Right cardiac atrium (tissue), 5 donors: ENCODE measurements at regions not wholly inside any gene's neighbourhood (a gene's known extent, or its start where the extent isn't known, plus 50 kb on each side); places are given as distances from the start of the nearest gene placed in this dataset.
"Not testable (repeated sequence)": the region's sequence is repeated elsewhere in the genome, so short reads cannot be mapped to it uniquely, and the experiment has no call there.

Source experiments
- ATAC-seq, 2 donors: fragments of 200-7000 bp; cut with Tn5 transposase; one replicate each; pipeline versions ENCODE4 v1.8.0 to v1.9.1; 2020; ENCODE audit warnings: moderate library complexity in 2 of 2, mild to moderate bottlenecking in 1 of 2
- DNase-seq, 3 donors: peaks; one replicate each; pipeline ENCODE4 v3.0.0-alpha.2; 2020
- H3K27ac ChIP-seq: one replicate; pipeline ENCODE4 v1.5.1; 2013; ENCODE audit warnings: mild to moderate bottlenecking, low read length, control low read depth, moderate library complexity
- H3K27me3 ChIP-seq: one replicate; pipeline ENCODE4 v1.6.1; 2013; ENCODE audit not compliant: control insufficient read depth, insufficient read depth
- H3K4me1 ChIP-seq: one replicate; pipeline ENCODE4 v1.6.1; 2013; ENCODE audit warnings: low read length; ENCODE audit not compliant: control insufficient read depth, insufficient read depth
- H3K4me3 ChIP-seq: one replicate; pipeline ENCODE4 v1.5.1; 2013; ENCODE audit warnings: low read length, control low read depth
- H3K9me3 ChIP-seq: one replicate; pipeline ENCODE4 v1.6.1; 2013; ENCODE audit warnings: low read length; ENCODE audit not compliant: control insufficient read depth
- WGBS: extraction: QIAGEN DNeasy Blood & Tissue Kit; methylation state at CpG from one replicate; pipeline ENCODE4 v1.1.7; 2013; 5-methylcytosine and 5-hydroxymethylcytosine counted together
- intact Hi-C, 4 donors: fragments of 100-400 bp; cut with DNase I; formaldehyde crosslinking; loops; one replicate each; pipeline versions ENCODE4 v1.11.0 to v1.14.0; 2022 to 2023
- donor health status: healthy with polysubstance abuse.
- donor health status: DM: no; HTN: yes; CAD: no.
- donor health status: DM: no; HTN: no; CAD: no.
- donor health status: DM: no; HTN: yes; CAD: no; lungs with severe emphysema.
- donor health status: DM: yes; HTN: yes; CAD: no.

DNA sequence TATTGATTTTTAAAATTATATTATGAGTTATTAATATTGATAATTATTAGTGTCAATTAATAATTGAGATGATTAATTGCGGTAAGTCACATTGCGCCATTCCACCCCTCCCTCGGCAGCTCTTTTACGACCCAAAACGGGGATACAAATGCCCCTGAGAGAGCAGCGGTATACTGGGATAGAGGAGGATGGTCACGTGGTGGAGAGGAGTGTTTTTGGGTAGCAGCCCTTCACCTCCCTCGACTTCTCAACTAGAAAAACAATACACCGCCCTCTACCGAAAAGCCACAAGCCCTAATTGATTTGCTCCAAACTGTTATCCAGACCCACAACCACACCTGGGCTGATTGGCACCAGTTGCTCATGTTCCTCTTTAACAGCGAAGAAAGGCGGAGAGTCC lies 71.0 kb downstream of the DAPL1 start:
- intact Hi-C loops, H3K27ac ChIP-seq, DNase-seq, H3K4me3 ChIP-seq, ATAC-seq, H3K9me3 ChIP-seq, H3K4me1 ChIP-seq, H3K27me3 ChIP-seq: not testable (repeated sequence)
- 91% methylated on average over 12 of the region's 12 CpGs for WGBS

DNA sequence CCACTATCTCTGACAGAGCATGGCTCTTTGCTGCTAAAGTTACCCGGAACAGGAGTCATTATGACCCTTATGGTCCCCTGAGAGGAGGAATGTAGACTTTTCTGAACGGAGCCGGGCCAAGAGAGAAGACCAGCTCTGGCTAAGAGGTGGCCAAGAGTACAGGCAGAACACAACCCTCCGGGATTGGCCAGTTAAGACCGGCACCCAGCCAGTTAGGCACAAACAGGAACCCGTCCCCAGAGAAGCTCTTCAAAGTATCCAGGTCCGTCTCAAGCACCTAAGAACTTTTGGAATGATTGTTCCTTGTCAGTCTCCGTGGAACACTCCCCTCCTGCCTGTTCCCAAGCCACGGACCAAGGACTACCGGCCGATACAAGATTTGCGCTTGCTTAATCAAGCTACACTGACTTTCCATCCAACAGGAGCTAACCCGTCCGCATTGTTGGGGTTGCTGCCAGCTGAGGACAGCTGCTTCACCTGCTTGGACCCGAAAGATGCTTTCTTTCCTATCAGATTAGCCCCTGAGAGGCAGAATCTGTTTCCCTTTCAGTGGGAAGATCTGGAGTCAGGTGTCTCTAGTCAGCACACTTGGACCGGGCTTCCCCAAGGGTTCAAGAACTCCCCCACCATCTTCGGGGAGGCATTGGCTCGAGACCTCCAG lies 72.5 kb downstream of the DAPL1 start:
- ATAC-seq, intact Hi-C loops, H3K27me3 ChIP-seq, DNase-seq, H3K4me3 ChIP-seq, H3K9me3 ChIP-seq, H3K4me1 ChIP-seq, H3K27ac ChIP-seq: not testable (repeated sequence)
- 84% methylated on average over 18 of the region's 18 CpGs for WGBS

DNA sequence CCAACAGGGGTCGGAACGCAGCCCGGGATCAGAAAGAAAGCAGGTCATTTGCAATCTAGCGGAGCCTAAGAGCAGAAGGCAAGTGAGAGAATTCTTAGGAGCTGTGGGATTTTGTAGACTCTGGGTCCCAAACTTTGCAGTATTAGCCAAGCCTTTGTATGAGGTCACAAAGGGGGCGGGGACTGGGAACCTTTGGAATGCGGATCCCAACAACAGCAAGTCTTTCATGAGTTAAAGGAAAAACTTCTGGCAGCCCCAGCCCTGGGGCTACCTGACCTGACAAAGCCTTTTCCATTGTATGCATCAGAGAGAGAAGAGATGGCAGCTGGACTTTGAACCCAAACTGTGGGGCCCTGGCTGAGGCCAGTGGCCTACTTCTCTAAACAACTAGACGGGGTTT lies 73.3 kb downstream of the DAPL1 start:
- intact Hi-C loops, H3K9me3 ChIP-seq, H3K27me3 ChIP-seq, ATAC-seq, DNase-seq, H3K4me3 ChIP-seq, H3K4me1 ChIP-seq, H3K27ac ChIP-seq: not testable (repeated sequence)
- WGBS, result 81% methylated on average over 7 of the region's 7 CpGs

DNA sequence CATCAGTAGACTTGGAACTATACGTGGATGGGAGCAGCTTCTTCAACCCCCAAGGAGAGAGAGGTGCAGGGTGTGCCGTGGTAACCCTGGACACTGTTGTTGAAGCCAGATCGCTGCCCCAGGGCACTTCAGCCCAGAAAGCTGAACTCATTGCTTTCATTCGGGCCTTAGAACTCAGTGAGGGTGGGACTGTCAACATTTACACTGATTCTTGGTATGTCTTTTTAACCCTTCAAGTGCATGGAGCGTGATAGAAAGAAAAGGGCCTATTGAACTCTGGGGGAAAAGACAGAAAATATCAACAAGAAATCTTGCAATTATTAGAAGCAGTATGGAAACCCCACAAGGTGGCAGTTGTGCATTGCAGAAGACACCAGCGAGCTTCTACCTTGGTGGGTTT lies 74.0 kb downstream of the DAPL1 start:
- 77% methylated on average over 4 of the region's 6 CpGs for WGBS

DNA sequence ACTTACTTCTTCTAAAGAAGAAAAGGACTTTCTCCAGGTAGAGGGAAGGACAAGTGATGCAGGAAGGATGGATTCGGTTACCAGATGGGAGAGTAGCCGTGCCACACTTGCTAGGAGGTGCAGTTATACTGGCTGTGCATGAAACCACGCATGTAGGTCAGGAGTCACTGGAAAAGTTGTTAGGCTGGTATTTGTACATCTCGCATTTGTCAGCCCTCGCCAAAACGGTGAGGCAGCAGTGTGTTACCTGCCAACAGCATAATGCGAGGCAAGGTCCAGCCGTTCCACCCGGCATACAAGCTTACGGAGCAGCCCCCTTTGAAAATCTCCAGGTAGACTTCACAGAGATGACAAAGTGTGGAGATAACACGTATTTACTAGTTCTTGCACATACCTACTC lies 74.5 kb downstream of the DAPL1 start:
- H3K27me3 ChIP-seq, DNase-seq, H3K9me3 ChIP-seq, ATAC-seq, H3K4me3 ChIP-seq, intact Hi-C loops, H3K27ac ChIP-seq, H3K4me1 ChIP-seq: not testable (repeated sequence)
- 73% methylated on average over 11 of the region's 11 CpGs for WGBS

More for the DNA sequence above, 74.0 kb downstream of the DAPL1 start:
- ATAC-seq, H3K27ac ChIP-seq, intact Hi-C loops, H3K4me1 ChIP-seq, H3K27me3 ChIP-seq, DNase-seq, H3K9me3 ChIP-seq, H3K4me3 ChIP-seq: not testable (repeated sequence)

DNA sequence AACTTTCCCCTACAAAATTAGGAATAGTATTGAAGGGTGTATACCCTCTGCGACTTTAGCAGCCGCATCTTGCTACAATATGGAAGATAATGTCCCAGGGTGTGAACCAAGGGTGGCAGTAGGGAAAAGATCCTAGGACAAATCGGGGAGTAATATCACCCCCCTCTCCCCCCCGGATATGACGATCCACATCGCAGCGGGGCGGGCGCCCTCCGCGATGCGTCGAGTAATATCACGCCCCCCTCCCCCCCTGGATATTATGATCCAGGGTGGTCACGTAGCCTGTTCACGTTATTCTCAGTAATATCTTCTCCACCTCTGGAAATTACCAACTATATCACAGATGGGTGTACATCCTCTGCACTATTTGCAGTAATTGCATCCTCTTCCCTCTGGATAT lies 82.9 kb downstream of the DAPL1 start:
- intact Hi-C loops, result no loop called here
- DNase-seq, result no peak
- Histone ChIP-seq H3K4me1 (no peaks in the 10 kb centered on the region), H3K27me3 (no peaks in the 10 kb centered on the region), H3K4me3 (no peak overlapping the region), H3K27ac (no peak overlapping the region), H3K9me3 (no peaks in the 10 kb centered on the region)
- ATAC-seq, result no peak
- WGBS, result 92% methylated on average over 16 of the region's 16 CpGs

DNA sequence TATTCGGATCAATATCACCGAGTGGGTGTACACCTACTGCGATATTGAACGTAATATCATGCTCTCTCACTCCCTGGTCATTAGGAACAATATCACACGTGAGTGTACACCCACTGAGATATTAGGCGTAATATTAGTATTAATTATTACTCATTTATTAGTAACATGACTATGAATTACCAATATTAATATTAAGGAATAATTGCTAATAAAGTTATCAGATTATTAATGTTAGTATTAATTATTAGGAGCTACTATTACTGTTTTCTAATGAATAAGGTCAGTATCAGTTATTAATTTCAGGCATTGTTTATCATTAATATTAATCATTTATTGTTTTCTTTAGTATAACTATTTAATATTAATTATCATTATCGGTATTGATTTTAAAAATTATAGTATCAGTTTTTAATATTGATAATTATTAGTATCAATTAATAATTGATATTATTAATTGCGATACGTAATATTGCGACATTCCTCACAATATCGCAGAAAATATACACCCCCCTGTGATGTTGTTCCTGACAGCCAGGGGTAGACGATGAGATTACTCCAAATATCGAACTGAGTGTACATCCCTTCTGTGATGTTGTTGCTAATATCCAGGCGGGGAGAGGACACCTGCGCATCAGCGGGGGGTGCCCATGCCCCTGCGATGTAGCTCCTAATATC lies 84.2 kb downstream of the DAPL1 start:
- DNase-seq (no peak), ATAC-seq (no peak)
- intact Hi-C loops, result no loop called here
- no peaks in the 10 kb centered on the region for H3K27me3 ChIP-seq
- no peak overlapping the region for H3K4me3 ChIP-seq
- H3K4me1 ChIP-seq, result no peaks in the 10 kb centered on the region
- WGBS, result 95% methylated on average over 17 of the region's 17 CpGs
- H3K9me3 ChIP-seq, result no peaks in the 10 kb centered on the region
- H3K27ac ChIP-seq, result no peak overlapping the region

DNA sequence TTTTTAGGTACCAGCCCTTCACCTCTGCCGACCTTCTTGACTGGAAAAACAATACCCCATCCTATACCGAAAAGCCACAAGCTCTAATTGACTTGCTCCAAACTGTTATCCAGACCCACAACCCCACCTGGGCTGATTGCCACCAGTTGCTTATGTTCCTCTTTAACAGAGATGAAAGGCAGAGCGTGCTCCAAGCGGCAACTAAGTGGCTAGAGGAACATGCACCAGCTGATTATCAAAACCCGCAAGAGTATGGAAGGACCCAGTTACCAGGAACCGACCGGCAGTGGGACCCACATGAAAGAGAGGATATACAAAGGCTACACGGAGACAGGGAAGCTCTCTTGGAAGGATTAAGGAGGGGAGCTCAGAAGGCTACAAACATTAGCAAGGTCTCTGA lies 86.1 kb upstream of the TANC1 start:
- Histone ChIP-seq H3K9me3 (no peaks in the 10 kb centered on the region), H3K4me1 (no peaks in the 10 kb centered on the region), H3K27me3 (no peaks in the 10 kb centered on the region), H3K27ac (no peak overlapping the region), H3K4me3 (no peak overlapping the region)
- 86% methylated on average over 8 of the region's 8 CpGs for WGBS
- ATAC-seq (no peak), DNase-seq (no peak)
- intact Hi-C loops, result no loop called here

DNA sequence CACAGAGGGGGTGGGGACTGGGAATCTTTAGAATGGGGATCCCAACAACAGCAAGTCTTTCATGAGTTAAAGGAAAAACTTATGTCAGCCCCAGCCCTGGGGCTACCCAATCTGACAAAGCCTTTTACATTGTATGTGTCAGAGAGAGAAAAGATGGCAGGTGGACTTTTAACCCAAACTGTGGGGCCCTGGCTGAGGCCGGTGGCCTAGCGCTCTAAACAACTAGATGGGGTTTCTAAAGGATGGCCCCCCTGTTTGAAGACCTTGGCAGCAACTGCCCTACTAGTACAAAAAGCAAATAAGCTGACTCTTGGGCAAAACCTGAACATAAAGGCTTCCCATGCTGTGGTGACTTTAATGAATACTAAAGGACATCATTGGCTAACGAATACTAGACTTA lies 83.9 kb upstream of the TANC1 start:
- H3K27me3 ChIP-seq, H3K4me1 ChIP-seq, H3K4me3 ChIP-seq, DNase-seq, intact Hi-C loops, H3K9me3 ChIP-seq, H3K27ac ChIP-seq, ATAC-seq: not testable (repeated sequence)
- WGBS, result 88% methylated on average over 3 of the region's 3 CpGs

DNA sequence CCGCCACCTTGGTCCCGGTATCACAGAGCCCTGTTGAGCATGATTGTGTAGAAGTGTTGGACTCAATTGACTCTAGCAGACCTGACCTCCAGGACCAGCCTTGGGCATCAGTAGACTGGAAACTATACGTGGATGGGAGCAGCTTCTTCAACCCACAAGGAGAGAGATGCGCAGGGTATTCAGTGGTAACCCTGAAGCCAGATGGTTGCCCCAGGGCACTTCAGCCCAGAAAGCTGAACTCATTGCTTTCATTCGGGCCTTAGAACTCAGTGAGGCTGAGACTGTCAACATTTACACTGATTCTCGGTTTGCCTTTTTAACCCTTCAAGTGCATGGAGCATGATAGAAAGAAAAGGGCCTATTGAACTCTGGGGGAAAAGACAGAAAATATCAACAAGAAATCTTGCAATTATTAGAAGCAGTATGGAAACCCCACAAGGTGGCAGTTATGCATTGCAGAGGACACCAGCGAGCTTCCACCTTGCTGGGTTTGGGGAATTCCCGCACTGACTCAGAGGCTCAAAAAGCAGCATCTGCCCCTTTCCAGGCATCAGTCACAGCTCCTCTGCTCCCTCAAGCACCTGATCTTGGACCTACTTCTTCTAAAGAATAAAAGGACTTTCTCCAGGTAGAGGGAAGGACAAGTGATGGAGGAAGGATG lies 83.3 kb upstream of the TANC1 start:
- H3K27ac ChIP-seq, ATAC-seq, H3K4me1 ChIP-seq, intact Hi-C loops, H3K27me3 ChIP-seq, DNase-seq, H3K4me3 ChIP-seq, H3K9me3 ChIP-seq: not testable (repeated sequence)
- WGBS, result 83% methylated on average over 8 of the region's 8 CpGs

DNA sequence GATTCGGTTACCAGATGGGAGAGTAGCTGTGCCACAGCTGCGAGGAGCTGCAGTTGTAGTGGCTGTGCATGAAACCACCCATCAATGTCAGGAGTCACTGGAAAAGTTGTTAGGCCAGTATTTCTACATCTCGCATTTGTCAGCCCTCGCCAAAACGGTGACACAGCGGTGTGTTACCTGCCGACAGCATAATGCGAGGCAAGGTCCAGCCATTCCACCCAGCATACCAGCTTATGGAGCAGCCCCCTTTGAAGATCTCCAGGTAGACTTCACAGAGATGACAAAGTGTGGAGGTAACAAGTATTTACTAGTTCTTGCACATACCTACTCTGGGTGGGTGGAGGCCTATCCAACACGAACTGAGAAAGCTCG lies 82.8 kb upstream of the TANC1 start:
- H3K4me3 ChIP-seq, H3K4me1 ChIP-seq, DNase-seq, H3K27ac ChIP-seq, ATAC-seq, H3K9me3 ChIP-seq, intact Hi-C loops, H3K27me3 ChIP-seq: not testable (repeated sequence)
- WGBS, result 94% methylated on average over 10 of the region's 10 CpGs
